SK-N-SH (cell line): ENCODE measurements at regions not wholly inside any gene's neighbourhood (a gene's known extent, or its start where the extent isn't known, plus 50 kb on each side); places are given as distances from the start of the nearest gene placed in this dataset.

ENCODE experiments used
- CTCF ChIP-seq: fragments of 200-600 bp; sonication (generic); IDR thresholded peaks from 2 replicates; pipeline ENCODE4 v1.6.1; 2017; ENCODE audit warnings: antibody characterized with exemption, mild to moderate bottlenecking, moderate library complexity
- EP300 ChIP-seq, 2 experiments: IDR thresholded peaks; 2 replicates each; pipeline versions ENCODE4 v1.4.0 to v1.6.1; 2012; ENCODE audit warnings: borderline replicate concordance in 1 of 2, low read depth in 1 of 2, low read length in 1 of 2
- EZH2phosphoT487 ChIP-seq: fragments of 200-600 bp; sonication (generic); IDR thresholded peaks from 2 replicates; pipeline ENCODE4 v1.6.1; 2017; ENCODE audit warnings: low read depth, mixed run types, mild to moderate bottlenecking, antibody characterized with exemption, moderate library complexity, borderline replicate concordance
- MAX ChIP-seq: IDR thresholded peaks from 2 replicates; pipeline ENCODE4 v1.4.0; 2012; ENCODE audit warnings: low read depth
- PBX3 ChIP-seq: IDR thresholded peaks from 2 replicates; pipeline ENCODE4; 2012
- RFX5 ChIP-seq: IDR thresholded peaks from 2 replicates; pipeline ENCODE4 v1.6.1; 2012; ENCODE audit warnings: mild to moderate bottlenecking, improper control_type of control experiment, low read length
- USF1 ChIP-seq: IDR thresholded peaks from 2 replicates; pipeline ENCODE4 v1.4.0; 2012; ENCODE audit warnings: low read depth, borderline replicate concordance
- USF2 ChIP-seq: fragments of 150-350 bp; IDR thresholded peaks from 2 replicates; pipeline ENCODE4 v1.6.1; 2017; ENCODE audit warnings: antibody characterized with exemption, low read length, low read depth, borderline replicate concordance

- TF ChIP-seq USF2, result no peak
- no peak for TF ChIP-seq EP300 (IDR thresholded peaks at IDR 0.05; ENCODE audit: borderline replicate concordance in 1 of 2, low read depth in 1 of 2, low read length in 1 of 2)
- TF ChIP-seq RFX5, result no peak
- TF ChIP-seq CTCF, result no peak
- TF ChIP-seq PBX3, result no peak
- TF ChIP-seq USF1, result no peak
- no peak for TF ChIP-seq EZH2phosphoT487
- TF ChIP-seq MAX, result no peak
Measured at GRCh38 chr6:22779062-22779461, 209.7 kb downstream of the HDGFL1 start.
